Cardiac muscle cell (in vitro differentiated cells and primary cell): ENCODE measurements at regions not wholly inside any gene's neighbourhood (a gene's known extent, or its start where the extent isn't known, plus 50 kb on each side); places are given as distances from the start of the nearest gene placed in this dataset.

ENCODE experiments used
- DNase-seq, 2 donors: peaks; one replicate each; pipeline versions ENCODE4 v3.0.0 to v3.0.0-alpha.2; 2010 to 2017; ENCODE audit warnings: low read depth in 1 of 2, low spot score in 1 of 2
- H3K27ac ChIP-seq: fragments of 200-600 bp; sonication (generic); 2 replicates; pipeline ENCODE4 v1.5.1; 2016
- H3K27me3 ChIP-seq: fragments of 200-600 bp; sonication (generic); 2 replicates; pipeline ENCODE4 v1.6.0; 2016; ENCODE audit warnings: control low read depth
- H3K36me3 ChIP-seq: fragments of 200-600 bp; sonication (generic); 2 replicates; pipeline ENCODE4 v1.5.1; 2016; ENCODE audit warnings: control low read depth
- H3K4me1 ChIP-seq: fragments of 200-600 bp; sonication (generic); 2 replicates; pipeline ENCODE4 v1.8.1; 2017; ENCODE audit warnings: low read depth, mild to moderate bottlenecking, mixed run types
- H3K4me3 ChIP-seq: fragments of 200-600 bp; sonication (generic); 2 replicates; pipeline ENCODE4 v1.5.1; 2016; ENCODE audit warnings: mild to moderate bottlenecking
- H3K9me3 ChIP-seq: fragments of 200-600 bp; sonication (generic); 2 replicates; pipeline ENCODE4 v1.5.1; 2017; ENCODE audit warnings: low read depth, mild to moderate bottlenecking, control low read depth
- TF ChIP-seq, protein P1 (sequence below): IDR thresholded peaks from 2 replicates; pipeline ENCODE4 v1.5.1; 2012; ENCODE audit warnings: low read depth, mild to moderate bottlenecking, low read length

DNA sequence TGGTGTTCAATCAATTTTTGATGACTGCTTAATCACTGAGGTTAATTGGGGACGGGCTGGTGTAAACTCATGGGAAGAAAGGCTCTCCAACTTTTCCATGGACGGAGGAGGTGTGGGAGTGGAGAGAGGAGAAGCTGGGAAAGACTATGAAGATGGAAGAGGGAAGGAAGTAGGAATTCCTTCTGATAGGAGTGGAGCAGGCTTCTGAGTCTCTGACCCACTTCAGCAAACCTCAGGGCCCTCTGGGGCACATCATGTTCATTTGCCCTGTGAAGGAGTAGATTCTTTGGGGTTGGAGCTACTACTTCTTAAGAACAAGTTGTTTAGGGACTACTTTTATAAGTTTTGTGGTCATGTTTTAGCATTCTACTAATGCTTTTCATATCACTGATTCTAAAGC lies 87.0 kb upstream of the MAP4K3 start:
- Histone ChIP-seq H3K4me1 (peaks cover 7% of the 10 kb centered on the region), H3K36me3 (no peaks in the 10 kb centered on the region), H3K9me3 (no peaks in the 10 kb centered on the region), H3K27me3 (no peaks in the 10 kb centered on the region), H3K4me3 (no peak overlapping the region), H3K27ac (no peak overlapping the region)
- TF ChIP-seq, protein P1, sequence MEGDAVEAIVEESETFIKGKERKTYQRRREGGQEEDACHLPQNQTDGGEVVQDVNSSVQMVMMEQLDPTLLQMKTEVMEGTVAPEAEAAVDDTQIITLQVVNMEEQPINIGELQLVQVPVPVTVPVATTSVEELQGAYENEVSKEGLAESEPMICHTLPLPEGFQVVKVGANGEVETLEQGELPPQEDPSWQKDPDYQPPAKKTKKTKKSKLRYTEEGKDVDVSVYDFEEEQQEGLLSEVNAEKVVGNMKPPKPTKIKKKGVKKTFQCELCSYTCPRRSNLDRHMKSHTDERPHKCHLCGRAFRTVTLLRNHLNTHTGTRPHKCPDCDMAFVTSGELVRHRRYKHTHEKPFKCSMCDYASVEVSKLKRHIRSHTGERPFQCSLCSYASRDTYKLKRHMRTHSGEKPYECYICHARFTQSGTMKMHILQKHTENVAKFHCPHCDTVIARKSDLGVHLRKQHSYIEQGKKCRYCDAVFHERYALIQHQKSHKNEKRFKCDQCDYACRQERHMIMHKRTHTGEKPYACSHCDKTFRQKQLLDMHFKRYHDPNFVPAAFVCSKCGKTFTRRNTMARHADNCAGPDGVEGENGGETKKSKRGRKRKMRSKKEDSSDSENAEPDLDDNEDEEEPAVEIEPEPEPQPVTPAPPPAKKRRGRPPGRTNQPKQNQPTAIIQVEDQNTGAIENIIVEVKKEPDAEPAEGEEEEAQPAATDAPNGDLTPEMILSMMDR = no peak
- DNase-seq = peak in 1 of 2 donors; percentile 69

GRCh38 chr2:39524756-39525635 lies 87.9 kb upstream of the MAP4K3 start:
- no peak overlapping the region for H3K4me3 ChIP-seq
- H3K27ac ChIP-seq = peak overlapping the region; percentile 51
- DNase-seq = peak in 1 of 2 donors; percentile 60

DNA sequence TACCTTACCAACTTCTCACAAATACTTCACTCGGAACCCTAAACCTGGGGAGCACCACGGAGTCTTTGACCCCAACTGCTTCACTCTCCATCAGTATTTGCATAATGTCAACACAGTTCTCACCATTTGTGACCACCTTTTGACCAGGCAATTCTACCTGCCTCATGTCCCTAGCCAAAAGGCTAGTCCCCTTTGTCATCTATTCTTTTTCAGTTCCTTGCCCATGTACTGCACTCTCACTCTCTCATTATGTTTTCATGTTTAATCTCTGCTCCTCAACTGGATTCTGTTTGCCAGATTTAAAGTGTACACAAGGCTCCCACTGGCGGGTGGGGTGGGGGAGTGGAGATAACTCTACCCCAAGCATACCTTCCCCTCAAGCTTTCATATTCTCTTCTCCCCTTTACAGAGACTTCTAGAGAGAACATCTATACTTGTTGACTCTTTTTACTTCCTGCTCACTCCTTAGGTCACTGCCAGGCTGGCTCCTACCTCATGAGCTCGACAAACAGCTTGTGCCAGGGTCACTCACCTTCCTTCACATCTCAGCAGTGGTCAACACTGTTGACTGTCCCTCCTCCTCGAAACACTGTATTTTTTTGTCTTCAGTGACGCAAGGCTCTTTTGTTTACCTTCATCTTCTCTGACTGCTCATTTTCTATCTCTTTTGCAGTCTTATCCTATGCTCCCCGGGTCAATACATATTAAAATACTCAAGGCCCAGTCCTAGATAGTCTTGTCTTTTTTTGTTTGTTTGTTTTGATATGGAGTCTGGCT lies 88.7 kb upstream of the MAP4K3 start:
- Histone ChIP-seq H3K9me3 (no peaks in the 10 kb centered on the region), H3K27ac (peak overlapping the region; percentile 51), H3K4me3 (no peak overlapping the region), H3K4me1 (peaks cover 7% of the 10 kb centered on the region), H3K27me3 (no peaks in the 10 kb centered on the region), H3K36me3 (no peaks in the 10 kb centered on the region)
- TF ChIP-seq, protein P1 = no peak
- DNase-seq = no peak

More at GRCh38 chr2:39524756-39525635, 87.9 kb upstream of the MAP4K3 start:
- peaks cover 7% of the 10 kb centered on the region for H3K4me1 ChIP-seq
- TF ChIP-seq, protein P1 = no peak
- H3K36me3 ChIP-seq = no peaks in the 10 kb centered on the region
- H3K9me3 ChIP-seq = no peaks in the 10 kb centered on the region
- no peaks in the 10 kb centered on the region for H3K27me3 ChIP-seq

DNA sequence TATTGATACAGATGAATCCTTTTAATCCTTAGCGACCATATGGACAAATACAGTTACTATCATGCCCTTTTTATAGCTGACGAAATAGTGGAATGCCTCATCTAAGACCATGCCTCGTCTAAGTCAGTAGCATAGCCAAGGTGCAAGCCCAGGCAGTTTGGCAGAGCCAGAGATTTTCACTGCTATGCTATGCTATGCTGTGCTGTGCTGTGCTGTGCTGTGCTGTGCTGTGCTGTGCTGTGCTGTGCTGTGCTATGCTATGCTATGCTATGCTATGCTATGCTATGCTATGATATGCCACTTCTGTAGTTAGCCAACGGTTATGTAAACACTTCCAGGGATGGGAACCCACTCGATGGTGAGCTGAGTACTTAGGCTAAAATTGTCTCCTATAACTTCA lies 91.6 kb upstream of the MAP4K3 start:
- no peak for DNase-seq
- no peak overlapping the region for H3K4me3 ChIP-seq
- H3K27me3 ChIP-seq = no peaks in the 10 kb centered on the region
- TF ChIP-seq, protein P1 = no peak
- no peak overlapping the region for H3K27ac ChIP-seq
- H3K36me3 ChIP-seq = no peaks in the 10 kb centered on the region
- H3K9me3 ChIP-seq = no peaks in the 10 kb centered on the region
- peaks cover 7% of the 10 kb centered on the region for H3K4me1 ChIP-seq

GRCh38 chr2:39529836-39530235 lies 92.8 kb upstream of the MAP4K3 start:
- DNase-seq = no peak
- Histone ChIP-seq H3K4me1 (peaks cover 5% of the 10 kb centered on the region), H3K27ac (no peak overlapping the region), H3K27me3 (no peaks in the 10 kb centered on the region), H3K4me3 (no peak overlapping the region), H3K36me3 (no peaks in the 10 kb centered on the region), H3K9me3 (no peaks in the 10 kb centered on the region)
- TF ChIP-seq, protein P1 = no peak
